HepG2 (cell line): ENCODE measurements at regions not wholly inside any gene's neighbourhood (a gene's known extent, or its start where the extent isn't known, plus 50 kb on each side); places are given as distances from the start of the nearest gene placed in this dataset.

Experiments
- CREB1 ChIP-seq, 2 experiments: fragments of 450-650 bp in 1 of 2; IDR thresholded peaks; 2 replicates each; pipeline ENCODE4 v1.6.1; 2016 to 2017; ENCODE audit warnings: control low read depth in 1 of 2, mild to moderate bottlenecking in 1 of 2, missing compliant biosample characterization in 1 of 2, missing genetic modification characterization in 1 of 2
- EHMT2 ChIP-seq: fragments of 200-600 bp; sonication (generic); IDR thresholded peaks from 2 replicates; pipeline ENCODE4 v1.7.0; 2017; ENCODE audit warnings: antibody characterized with exemption, low read depth, low read length, borderline replicate concordance
- MXD4 ChIP-seq: IDR thresholded peaks from 2 replicates; pipeline ENCODE4 v1.6.1; 2016; ENCODE audit warnings: mild to moderate bottlenecking, missing biosample characterization, missing genetic modification reagents
- POLR2A ChIP-seq, 2 experiments: IDR thresholded peaks; 2 replicates each; pipeline ENCODE4 v1.6.1; 2011; ENCODE audit warnings: low read depth in 2 of 2, low read length in 2 of 2, mild to moderate bottlenecking in 1 of 2, moderate library complexity in 1 of 2; ENCODE audit not compliant: insufficient read depth in 1 of 2
- ZNF530 ChIP-seq: sonication (generic); formaldehyde crosslinking; IDR thresholded peaks from 2 replicates; pipeline ENCODE4 v1.5.0; 2020; ENCODE audit warnings: low read depth, mild to moderate bottlenecking, missing genetic modification reagents
- ZNF878 ChIP-seq: sonication (generic); formaldehyde crosslinking; IDR thresholded peaks from 2 replicates; pipeline ENCODE4 v1.8.1; 2023; ENCODE audit warnings: mild to moderate bottlenecking, missing genetic modification reagents, moderate library complexity
- TF ChIP-seq, protein P1 (sequence below): sonication (generic); formaldehyde crosslinking; IDR thresholded peaks from 2 replicates; pipeline ENCODE4 v1.5.0; 2020; ENCODE audit warnings: mild to moderate bottlenecking, missing genetic modification reagents, moderate library complexity

DNA sequence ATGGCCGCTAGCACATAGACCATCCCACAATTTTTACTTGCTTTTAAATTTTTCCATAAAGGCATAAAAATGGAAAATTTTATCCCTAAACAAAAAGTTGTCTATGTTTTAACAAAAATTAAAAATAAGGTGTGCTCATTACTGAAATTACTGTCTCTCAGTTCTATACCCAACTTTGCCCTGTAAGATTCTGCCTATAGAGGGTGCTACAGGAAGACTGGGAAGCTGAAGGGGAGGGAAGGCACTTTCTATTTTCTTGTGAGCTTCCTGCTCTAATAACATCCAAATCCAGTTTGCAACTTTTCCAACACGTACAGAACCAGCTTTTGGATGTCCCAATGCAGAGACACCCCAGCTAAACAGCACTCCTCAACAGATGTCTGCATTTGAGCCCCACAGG is 666.9 kb downstream of the PLCL1 start:
- TF ChIP-seq ZNF878 (CRISPR knock-in tag) = no peak
- no peak for TF ChIP-seq ZNF530 (CRISPR knock-in tag)
- TF ChIP-seq CREB1 (IDR thresholded peaks at IDR 0.05) = no peak
- no peak for TF ChIP-seq CREB1 (CRISPR knock-in tag; IDR thresholded peaks at IDR 0.05)
- TF ChIP-seq EHMT2 = no peak
- no peak for TF ChIP-seq POLR2A (IDR thresholded peaks at IDR 0.05; ENCODE audit: insufficient read depth in 1 of 2, low read depth in 2 of 2, low read length in 2 of 2)
- no peak for TF ChIP-seq MXD4
- TF ChIP-seq, protein P1, sequence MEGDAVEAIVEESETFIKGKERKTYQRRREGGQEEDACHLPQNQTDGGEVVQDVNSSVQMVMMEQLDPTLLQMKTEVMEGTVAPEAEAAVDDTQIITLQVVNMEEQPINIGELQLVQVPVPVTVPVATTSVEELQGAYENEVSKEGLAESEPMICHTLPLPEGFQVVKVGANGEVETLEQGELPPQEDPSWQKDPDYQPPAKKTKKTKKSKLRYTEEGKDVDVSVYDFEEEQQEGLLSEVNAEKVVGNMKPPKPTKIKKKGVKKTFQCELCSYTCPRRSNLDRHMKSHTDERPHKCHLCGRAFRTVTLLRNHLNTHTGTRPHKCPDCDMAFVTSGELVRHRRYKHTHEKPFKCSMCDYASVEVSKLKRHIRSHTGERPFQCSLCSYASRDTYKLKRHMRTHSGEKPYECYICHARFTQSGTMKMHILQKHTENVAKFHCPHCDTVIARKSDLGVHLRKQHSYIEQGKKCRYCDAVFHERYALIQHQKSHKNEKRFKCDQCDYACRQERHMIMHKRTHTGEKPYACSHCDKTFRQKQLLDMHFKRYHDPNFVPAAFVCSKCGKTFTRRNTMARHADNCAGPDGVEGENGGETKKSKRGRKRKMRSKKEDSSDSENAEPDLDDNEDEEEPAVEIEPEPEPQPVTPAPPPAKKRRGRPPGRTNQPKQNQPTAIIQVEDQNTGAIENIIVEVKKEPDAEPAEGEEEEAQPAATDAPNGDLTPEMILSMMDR (CRISPR knock-in tag) = 0 out of 2 replicates have a peak, but pooled peaks have one; percentile 18
